H1 (cell line): ENCODE measurements at regions not wholly inside any gene's neighbourhood (a gene's known extent, or its start where the extent isn't known, plus 50 kb on each side); places are given as distances from the start of the nearest gene placed in this dataset.

Experiments
- CHD7 ChIP-seq: fragments of 300-600 bp; sonication (generic); IDR thresholded peaks from 2 replicates; pipeline ENCODE4 v1.7.1; 2012; ENCODE audit warnings: low read length, moderate library complexity, mild to moderate bottlenecking, inconsistent platforms; ENCODE audit not compliant: insufficient replicate concordance
- KDM4A ChIP-seq: IDR thresholded peaks from one replicate; pipeline ENCODE4 v1.7.1; 2012; ENCODE audit warnings: low read depth, mild to moderate bottlenecking, moderate library complexity, low read length, inconsistent platforms; ENCODE audit not compliant: severe bottlenecking
- SAP30 ChIP-seq: fragments of 300-600 bp; sonication (generic); IDR thresholded peaks from 2 replicates; pipeline ENCODE4 v1.7.1; 2012; ENCODE audit warnings: low read length, moderate library complexity, mild to moderate bottlenecking, inconsistent platforms; ENCODE audit not compliant: insufficient read depth, insufficient replicate concordance
- SP4 ChIP-seq: IDR thresholded peaks from 2 replicates; pipeline ENCODE4 v1.6.1; 2012; ENCODE audit warnings: low read length, inconsistent platforms

DNA sequence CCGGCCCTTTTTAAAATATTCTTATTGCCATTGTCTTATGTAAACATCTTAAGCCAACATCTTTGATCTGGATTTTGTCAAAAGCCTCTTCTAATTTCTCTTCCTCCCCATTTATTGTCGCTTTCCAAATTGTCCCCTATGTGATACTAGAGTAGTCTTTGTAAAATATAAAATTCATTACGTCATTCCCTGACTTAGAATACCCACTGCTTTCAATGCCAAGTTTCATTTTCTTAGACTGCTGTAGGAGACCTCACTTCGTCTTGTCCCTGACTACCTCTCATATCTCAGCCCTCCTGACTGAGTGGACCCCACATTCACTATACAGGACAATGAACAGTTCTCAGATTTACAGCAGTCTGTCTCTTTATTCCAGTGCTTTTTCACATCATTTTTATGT lies 633.9 kb upstream of the LMO3 start (continued):
- TF ChIP-seq CHD7, result no peak
- TF ChIP-seq KDM4A, result no peak
- TF ChIP-seq SAP30, result no peak
- no peak for TF ChIP-seq SP4
